H1 (cell line): ENCODE measurements at regions not wholly inside any gene's neighbourhood (a gene's known extent, or its start where the extent isn't known, plus 50 kb on each side); places are given as distances from the start of the nearest gene placed in this dataset.

Experiments
- CTCF ChIP-seq, 3 experiments: IDR thresholded peaks; 1 replicate in 2 of 3; 2 replicates in 1 of 3; pipeline versions ENCODE4 v1.5.1 to v1.6.1; 2011; ENCODE audit warnings: low read length in 3 of 3, mild to moderate bottlenecking in 3 of 3, inconsistent platforms in 2 of 3, low read depth in 1 of 3, moderate library complexity in 1 of 3; ENCODE audit not compliant: insufficient read depth in 1 of 3; ENCODE audit errors: control extremely low read depth in 1 of 3
- JUN ChIP-seq: IDR thresholded peaks from 2 replicates; pipeline ENCODE4 v1.6.1; 2011; ENCODE audit warnings: low read depth, mild to moderate bottlenecking, improper control_type of control experiment, low read length
- NRF1 ChIP-seq: IDR thresholded peaks from 2 replicates; pipeline ENCODE4 v1.6.1; 2011; ENCODE audit warnings: mild to moderate bottlenecking, low read depth, low read length, improper control_type of control experiment
- TAF1 ChIP-seq: IDR thresholded peaks from 2 replicates; pipeline ENCODE4 v1.6.1; 2011; ENCODE audit warnings: mild to moderate bottlenecking, low read depth, low read length

- no peak for TF ChIP-seq TAF1
- TF ChIP-seq NRF1 = no peak
- no peak for TF ChIP-seq JUN
- no peak for TF ChIP-seq CTCF (IDR thresholded peaks at IDR 0.05; ENCODE audit: control extremely low read depth in 1 of 3, insufficient read depth in 1 of 3, low read depth in 1 of 3, low read length in 3 of 3)
Observed at GRCh38 chr1:87918398-87918797, 589.7 kb downstream of the LMO4 start.
